ENCODE measurements at regions not wholly inside any gene's neighbourhood (a gene's known extent, or its start where the extent isn't known, plus 50 kb on each side); places are given as distances from the start of the nearest gene placed in this dataset.

- H3K4me1 ChIP-seq (ENCODE audit: control insufficient read depth, insufficient read depth, low read length): no peaks in the 10 kb centered on the region
- POLR2A ChIA-PET: no interaction called here
- no peaks in the 10 kb centered on the region for H3K9me3 ChIP-seq (replicated peaks; ENCODE audit: control insufficient read depth, insufficient read depth, low read length)
- no peaks in the 10 kb centered on the region for H3K36me3 ChIP-seq (ENCODE audit: control insufficient read depth in 2 of 2, insufficient read depth in 2 of 2, low read length in 1 of 2)
- H3K4me2 ChIP-seq (ENCODE audit: control insufficient read depth, insufficient read depth): no peak overlapping the region
- RAD21 ChIA-PET (ENCODE audit: unreplicated experiment): no interaction called here
- DNase-seq (ENCODE audit: low read depth, low spot score) (no peak), ATAC-seq (no peak), FAIRE-seq (no peak)
- intact Hi-C loops (cut with micrococcal nuclease; ENCODE audit: unreplicated experiment) (no loop called here), in situ Hi-C loops (cut with MboI) (no loop called here)
- H3K79me2 ChIP-seq (ENCODE audit: control insufficient read depth, insufficient read depth, low read length): no peaks in the 10 kb centered on the region
- H3K9ac ChIP-seq (ENCODE audit: control insufficient read depth, insufficient read depth, low read length): no peak overlapping the region
- no peak overlapping the region for H2AFZ ChIP-seq (ENCODE audit: control insufficient read depth, low read depth, low read length)
- no peak overlapping the region for H3K27ac ChIP-seq (ENCODE audit: control insufficient read depth, insufficient read depth)
- no peaks in the 10 kb centered on the region for H4K20me1 ChIP-seq (ENCODE audit: control insufficient read depth, insufficient read depth)
- no peaks in the 10 kb centered on the region for H3K27me3 ChIP-seq (replicated peaks in 1 of 2; ENCODE audit: control insufficient read depth in 2 of 2, insufficient read depth in 2 of 2, low read length in 1 of 2)
- BruUV-seq (replicated peaks): no TSS peak
- no peak overlapping the region for H3K4me3 ChIP-seq
- CTCF ChIA-PET: no interaction called here
- SMC1A ChIA-PET (ENCODE audit: uncharacterized antibody, unreplicated experiment): no interaction called here
- WGBS (ENCODE audit: insufficient coverage, insufficient replicate concordance, low lambda C conversion rate, missing lambda C conversion rate): 39% methylated on average over 6 of the region's 6 CpGs
- TF ChIP-seq PAX5 (IDR thresholded peaks at IDR 0.05; ENCODE audit: borderline replicate concordance, low read depth, low read length): no peak
- no peak for TF ChIP-seq RELB (IDR thresholded peaks at IDR 0.05; ENCODE audit: low read depth)
- TF ChIP-seq ATF7 (IDR thresholded peaks at IDR 0.05; ENCODE audit: low read depth): no peak
- TF ChIP-seq GATAD2B (conservative IDR thresholded peaks at IDR 0.05; ENCODE audit: low read depth): no peak
- TF ChIP-seq NBN (IDR thresholded peaks at IDR 0.05): no peak
- no peak for TF ChIP-seq REST (IDR thresholded peaks at IDR 0.05; ENCODE audit: low read depth, low read length)
- TF ChIP-seq ZBTB11 (CRISPR knock-in tag; IDR thresholded peaks at IDR 0.05): no peak
- no peak for TF ChIP-seq SRF (IDR thresholded peaks at IDR 0.05; ENCODE audit: low read depth in 2 of 2, low read length in 2 of 2)
- no peak for TF ChIP-seq TARDBP (IDR thresholded peaks at IDR 0.05; ENCODE audit: borderline replicate concordance)
- TF ChIP-seq ZNF24 (IDR thresholded peaks at IDR 0.05): no peak
- TF ChIP-seq PRDM15 (CRISPR knock-in tag; IDR thresholded peaks at IDR 0.05): no peak
- TF ChIP-seq EP300 (IDR thresholded peaks at IDR 0.05; ENCODE audit: borderline replicate concordance in 1 of 2, control insufficient read depth in 1 of 2, low read depth in 2 of 2, low read length in 2 of 2): no peak
Measured at GRCh38 chr2:224202281-224202865, 163.3 kb upstream of the SERPINE2 start.

Data from GM12878 (cell line).